Neural progenitor cell (in vitro differentiated cells): ENCODE measurements at regions not wholly inside any gene's neighbourhood (a gene's known extent, or its start where the extent isn't known, plus 50 kb on each side); places are given as distances from the start of the nearest gene placed in this dataset.

Experiments used
- CTCF ChIP-seq: fragments of 200-600 bp; sonication (generic); IDR thresholded peaks from 2 replicates; pipeline ENCODE4 v1.5.1; 2017; ENCODE audit warnings: antibody characterized with exemption, mild to moderate bottlenecking
- EZH2 ChIP-seq: fragments of 200-600 bp; sonication (generic); IDR thresholded peaks from 2 replicates; pipeline ENCODE4 v1.6.1; 2017; ENCODE audit warnings: antibody characterized with exemption, mild to moderate bottlenecking, moderate library complexity
- EZH2phosphoT487 ChIP-seq: fragments of 200-600 bp; sonication (generic); IDR thresholded peaks from 2 replicates; pipeline ENCODE4 v1.6.1; 2017; ENCODE audit warnings: antibody characterized with exemption

- TF ChIP-seq CTCF (no peak), EZH2 (no peak), EZH2phosphoT487 (no peak)
Measured at GRCh38 chr10:107626862-107627261, 462.4 kb upstream of the SORCS1 start.
